ENCODE measurements at regions not wholly inside any gene's neighbourhood (a gene's known extent, or its start where the extent isn't known, plus 50 kb on each side); places are given as distances from the start of the nearest gene placed in this dataset.

- TF ChIP-seq POLR2A (IDR thresholded peaks at IDR 0.05) (no peak), POLR2AphosphoS5 (IDR thresholded peaks at IDR 0.05) (no peak), EP300 (IDR thresholded peaks at IDR 0.05) (no peak)
- TF ChIP-seq, protein P1, sequence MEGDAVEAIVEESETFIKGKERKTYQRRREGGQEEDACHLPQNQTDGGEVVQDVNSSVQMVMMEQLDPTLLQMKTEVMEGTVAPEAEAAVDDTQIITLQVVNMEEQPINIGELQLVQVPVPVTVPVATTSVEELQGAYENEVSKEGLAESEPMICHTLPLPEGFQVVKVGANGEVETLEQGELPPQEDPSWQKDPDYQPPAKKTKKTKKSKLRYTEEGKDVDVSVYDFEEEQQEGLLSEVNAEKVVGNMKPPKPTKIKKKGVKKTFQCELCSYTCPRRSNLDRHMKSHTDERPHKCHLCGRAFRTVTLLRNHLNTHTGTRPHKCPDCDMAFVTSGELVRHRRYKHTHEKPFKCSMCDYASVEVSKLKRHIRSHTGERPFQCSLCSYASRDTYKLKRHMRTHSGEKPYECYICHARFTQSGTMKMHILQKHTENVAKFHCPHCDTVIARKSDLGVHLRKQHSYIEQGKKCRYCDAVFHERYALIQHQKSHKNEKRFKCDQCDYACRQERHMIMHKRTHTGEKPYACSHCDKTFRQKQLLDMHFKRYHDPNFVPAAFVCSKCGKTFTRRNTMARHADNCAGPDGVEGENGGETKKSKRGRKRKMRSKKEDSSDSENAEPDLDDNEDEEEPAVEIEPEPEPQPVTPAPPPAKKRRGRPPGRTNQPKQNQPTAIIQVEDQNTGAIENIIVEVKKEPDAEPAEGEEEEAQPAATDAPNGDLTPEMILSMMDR (IDR thresholded peaks at IDR 0.05), result no peak
Observed at GRCh38 chr3:153070511-153070868, 91.5 kb upstream of the RAP2B start.
